DOHH2 (cell line): ENCODE measurements at regions not wholly inside any gene's neighbourhood (a gene's known extent, or its start where the extent isn't known, plus 50 kb on each side); places are given as distances from the start of the nearest gene placed in this dataset.

Experiments
- EZH2phosphoT487 ChIP-seq: fragments of 200-600 bp; sonication (generic); IDR thresholded peaks from 2 replicates; pipeline ENCODE4 v1.6.1; 2017; ENCODE audit warnings: borderline replicate concordance, mild to moderate bottlenecking, antibody characterized with exemption, low read length, moderate library complexity, mixed read lengths
- TF ChIP-seq, protein P1 (sequence below): fragments of 200-600 bp; sonication (generic); IDR thresholded peaks from one replicate; pipeline ENCODE4 v1.5.1; 2014; ENCODE audit warnings: antibody characterized with exemption, mild to moderate bottlenecking, low read depth, low read length; ENCODE audit not compliant: poor library complexity, severe bottlenecking

- TF ChIP-seq, protein P1, sequence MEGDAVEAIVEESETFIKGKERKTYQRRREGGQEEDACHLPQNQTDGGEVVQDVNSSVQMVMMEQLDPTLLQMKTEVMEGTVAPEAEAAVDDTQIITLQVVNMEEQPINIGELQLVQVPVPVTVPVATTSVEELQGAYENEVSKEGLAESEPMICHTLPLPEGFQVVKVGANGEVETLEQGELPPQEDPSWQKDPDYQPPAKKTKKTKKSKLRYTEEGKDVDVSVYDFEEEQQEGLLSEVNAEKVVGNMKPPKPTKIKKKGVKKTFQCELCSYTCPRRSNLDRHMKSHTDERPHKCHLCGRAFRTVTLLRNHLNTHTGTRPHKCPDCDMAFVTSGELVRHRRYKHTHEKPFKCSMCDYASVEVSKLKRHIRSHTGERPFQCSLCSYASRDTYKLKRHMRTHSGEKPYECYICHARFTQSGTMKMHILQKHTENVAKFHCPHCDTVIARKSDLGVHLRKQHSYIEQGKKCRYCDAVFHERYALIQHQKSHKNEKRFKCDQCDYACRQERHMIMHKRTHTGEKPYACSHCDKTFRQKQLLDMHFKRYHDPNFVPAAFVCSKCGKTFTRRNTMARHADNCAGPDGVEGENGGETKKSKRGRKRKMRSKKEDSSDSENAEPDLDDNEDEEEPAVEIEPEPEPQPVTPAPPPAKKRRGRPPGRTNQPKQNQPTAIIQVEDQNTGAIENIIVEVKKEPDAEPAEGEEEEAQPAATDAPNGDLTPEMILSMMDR = no peak
- no peak for TF ChIP-seq EZH2phosphoT487
Observed at GRCh38 chr13:26471807-26472206, 85.7 kb upstream of the WASF3 start.
